Suprapubic skin (tissue), 4 donors: ENCODE measurements at regions not wholly inside any gene's neighbourhood (a gene's known extent, or its start where the extent isn't known, plus 50 kb on each side); places are given as distances from the start of the nearest gene placed in this dataset.

Experiments
- DNase-seq, 2 donors: peaks; one replicate each; pipeline ENCODE4 v3.0.0-alpha.2; 2019; ENCODE audit warnings: low spot score in 2 of 2
- H3K27ac ChIP-seq: fragments of 200-600 bp; sonication (generic); one replicate; pipeline ENCODE4 v1.5.1; 2019
- H3K27me3 ChIP-seq: fragments of 200-600 bp; sonication (generic); one replicate; pipeline ENCODE4 v1.5.1; 2019
- H3K36me3 ChIP-seq: fragments of 200-600 bp; sonication (generic); one replicate; pipeline ENCODE4 v1.5.1; 2019
- H3K4me1 ChIP-seq: fragments of 200-600 bp; sonication (generic); one replicate; pipeline ENCODE4 v1.5.1; 2019
- H3K4me3 ChIP-seq: fragments of 200-600 bp; sonication (generic); one replicate; pipeline ENCODE4 v1.5.1; 2019; ENCODE audit warnings: mild to moderate bottlenecking
- H3K9me3 ChIP-seq: fragments of 200-600 bp; sonication (generic); one replicate; pipeline ENCODE4 v1.5.1; 2019
- CTCF ChIP-seq, 2 donors: fragments of 200-600 bp in 1 of 2; fragments of 450-650 bp in 1 of 2; sonication (generic) in 1 of 2; IDR thresholded peaks; one replicate each; pipeline ENCODE4 v1.5.1; 2016 to 2019; ENCODE audit warnings: antibody characterized with exemption in 2 of 2, mild to moderate bottlenecking in 1 of 2, moderate library complexity in 1 of 2
- EP300 ChIP-seq: sonication (generic); formaldehyde crosslinking; IDR thresholded peaks from one replicate; pipeline ENCODE4 v1.6.1; 2017; ENCODE audit warnings: antibody characterized with exemption
- POLR2A ChIP-seq, 2 donors: fragments of 450-650 bp; IDR thresholded peaks; one replicate each; pipeline ENCODE4 v1.6.1; 2017; ENCODE audit warnings: antibody characterized with exemption in 2 of 2, mild to moderate bottlenecking in 2 of 2, moderate library complexity in 2 of 2
- POLR2AphosphoS5 ChIP-seq, 3 donors: sonication (generic); formaldehyde crosslinking; IDR thresholded peaks; one replicate each; pipeline ENCODE4 v1.6.1; 2017; ENCODE audit warnings: antibody characterized with exemption in 3 of 3
- WGBS: methylation state at CpG from one replicate; pipeline ENCODE4 v1.1.5; 2018; 5-methylcytosine and 5-hydroxymethylcytosine counted together

- no peak overlapping the region for H3K27ac ChIP-seq
- H3K9me3 ChIP-seq: no peaks in the 10 kb centered on the region
- no peaks in the 10 kb centered on the region for H3K36me3 ChIP-seq
- TF ChIP-seq EP300: no peak
- no peak for TF ChIP-seq CTCF (IDR thresholded peaks at IDR 0.05)
- TF ChIP-seq POLR2A (IDR thresholded peaks at IDR 0.05): no peak
- no peak for TF ChIP-seq POLR2AphosphoS5 (IDR thresholded peaks at IDR 0.05)
- H3K4me1 ChIP-seq: no peaks in the 10 kb centered on the region
- H3K27me3 ChIP-seq: no peaks in the 10 kb centered on the region
- H3K4me3 ChIP-seq: no peak overlapping the region
- DNase-seq: no peak
Observed at GRCh38 chr5:51902512-51902911, 519.3 kb downstream of the ISL1 start.

DNA sequence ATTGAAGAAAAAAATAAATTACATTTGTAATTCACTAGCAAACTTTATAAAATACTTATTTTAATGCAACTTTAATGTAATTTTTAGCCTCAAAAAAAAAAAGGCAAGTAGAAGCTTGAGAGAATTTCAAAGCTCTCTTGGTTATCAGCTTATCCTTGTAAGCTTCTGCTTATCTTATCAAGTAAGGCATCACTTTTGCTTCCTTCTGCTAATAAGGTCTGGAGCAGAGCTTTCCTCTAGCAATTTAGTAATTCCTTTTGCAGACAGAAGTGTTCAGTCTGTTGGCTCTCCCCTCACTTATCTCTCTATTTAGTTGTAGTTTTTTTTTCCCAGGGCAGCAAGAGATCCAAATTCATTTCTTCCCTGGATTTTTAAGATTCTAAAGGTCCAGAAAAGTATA lies 525.0 kb downstream of the ISL1 start:
- H3K27ac ChIP-seq: no peak overlapping the region
- no peaks in the 10 kb centered on the region for H3K9me3 ChIP-seq
- no peaks in the 10 kb centered on the region for H3K4me1 ChIP-seq
- DNase-seq: no peak
- H3K4me3 ChIP-seq: no peak overlapping the region
- no peaks in the 10 kb centered on the region for H3K36me3 ChIP-seq
- TF ChIP-seq EP300: no peak
- TF ChIP-seq POLR2A (IDR thresholded peaks at IDR 0.05): no peak
- no peak for TF ChIP-seq POLR2AphosphoS5 (IDR thresholded peaks at IDR 0.05)
- TF ChIP-seq CTCF (IDR thresholded peaks at IDR 0.05): no peak
- no peaks in the 10 kb centered on the region for H3K27me3 ChIP-seq

DNA sequence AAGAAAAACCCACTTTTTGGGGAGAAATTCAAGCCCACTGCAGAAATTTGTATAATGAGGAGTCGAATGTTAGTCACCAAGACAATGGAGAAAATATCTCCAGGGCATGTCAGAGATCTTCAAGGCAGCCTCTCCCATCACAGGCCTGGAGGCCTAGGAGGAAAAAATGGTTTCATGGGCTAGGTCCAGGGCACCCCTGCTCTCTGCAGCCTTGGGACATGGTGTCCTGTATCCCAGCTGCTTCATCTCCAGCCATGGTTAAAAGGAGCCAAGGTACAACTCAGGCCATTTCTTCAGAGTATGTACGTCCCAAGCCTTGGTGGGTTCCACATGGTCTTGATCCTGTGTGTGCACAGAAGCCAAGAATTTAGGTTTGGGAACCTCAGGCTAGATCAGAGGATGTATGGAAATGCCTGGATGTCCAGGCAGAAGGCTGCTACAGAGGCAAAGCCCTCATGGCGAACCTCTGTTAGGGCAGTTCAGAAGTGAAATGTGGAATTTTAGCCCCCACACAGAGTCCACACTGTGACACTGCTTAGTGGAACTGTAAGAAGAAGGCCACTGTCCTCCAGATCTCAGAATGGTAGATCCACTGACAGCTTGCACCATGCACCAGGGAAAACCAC lies 561.4 kb downstream of the ISL1 start:
- Histone ChIP-seq H3K36me3 (no peaks in the 10 kb centered on the region), H3K4me1 (no peaks in the 10 kb centered on the region), H3K27me3 (no peaks in the 10 kb centered on the region), H3K4me3 (no peak overlapping the region), H3K27ac (no peak overlapping the region), H3K9me3 (peaks cover 8% of the 10 kb centered on the region)
- 84% methylated on average over 3 of the region's 3 CpGs for WGBS
- TF ChIP-seq POLR2AphosphoS5 (IDR thresholded peaks at IDR 0.05) (no peak), CTCF (IDR thresholded peaks at IDR 0.05) (no peak), EP300 (no peak), POLR2A (IDR thresholded peaks at IDR 0.05) (no peak)
- no peak for DNase-seq

- no peak overlapping the region for H3K4me3 ChIP-seq
- TF ChIP-seq CTCF (IDR thresholded peaks at IDR 0.05): no peak
- TF ChIP-seq EP300: no peak
- no peak for TF ChIP-seq POLR2A (IDR thresholded peaks at IDR 0.05)
- TF ChIP-seq POLR2AphosphoS5 (IDR thresholded peaks at IDR 0.05): no peak
- 97% methylated on average over 1 of the region's 1 CpG for WGBS
Observed at GRCh38 chr5:51958473-51958872, 575.2 kb downstream of the ISL1 start.

GRCh38 chr5:51960617-51961121 lies 577.4 kb downstream of the ISL1 start:
- Histone ChIP-seq H3K36me3 (no peaks in the 10 kb centered on the region), H3K27ac (no peak overlapping the region), H3K4me3 (no peak overlapping the region), H3K27me3 (no peaks in the 10 kb centered on the region), H3K4me1 (no peaks in the 10 kb centered on the region), H3K9me3 (no peaks in the 10 kb centered on the region)
- no peak for DNase-seq
- TF ChIP-seq EP300: no peak
- TF ChIP-seq POLR2A (IDR thresholded peaks at IDR 0.05): no peak
- TF ChIP-seq POLR2AphosphoS5 (IDR thresholded peaks at IDR 0.05): no peak
- no peak for TF ChIP-seq CTCF (IDR thresholded peaks at IDR 0.05)
- 39% methylated on average over 2 of the region's 2 CpGs for WGBS

More at GRCh38 chr5:51958473-51958872, 575.2 kb downstream of the ISL1 start:
- DNase-seq: no peak
- Histone ChIP-seq H3K4me1 (no peaks in the 10 kb centered on the region), H3K27me3 (no peaks in the 10 kb centered on the region), H3K36me3 (no peaks in the 10 kb centered on the region), H3K27ac (no peak overlapping the region), H3K9me3 (no peaks in the 10 kb centered on the region)
